Upper lobe of left lung (tissue), 6 donors: ENCODE measurements at regions not wholly inside any gene's neighbourhood (a gene's known extent, or its start where the extent isn't known, plus 50 kb on each side); places are given as distances from the start of the nearest gene placed in this dataset.

Source experiments
- ATAC-seq, 2 donors: fragments of 200-7000 bp; cut with Tn5 transposase; one replicate each; pipeline ENCODE4 v1.9.1; 2022; ENCODE audit warnings: mild to moderate bottlenecking in 2 of 2, moderate library complexity in 2 of 2; ENCODE audit not compliant: low FRiP score in 2 of 2
- DNase-seq, 2 donors: peaks; one replicate each; pipeline ENCODE4 v3.0.0-alpha.2; 2019 to 2020
- H3K27ac ChIP-seq, 4 donors: fragments of 200-600 bp; sonication (generic); one replicate each; pipeline ENCODE4 v1.5.1; 2016 to 2019
- H3K27me3 ChIP-seq, 4 donors: fragments of 200-600 bp; sonication (generic); one replicate each; pipeline ENCODE4 v1.5.1; 2017 to 2019
- H3K36me3 ChIP-seq, 4 donors: fragments of 200-600 bp; sonication (generic); one replicate each; pipeline ENCODE4 v1.5.1; 2016 to 2019
- H3K4me1 ChIP-seq, 4 donors: fragments of 200-600 bp; sonication (generic); one replicate each; pipeline ENCODE4 v1.5.1; 2018 to 2019
- H3K4me3 ChIP-seq, 4 donors: fragments of 200-600 bp; sonication (generic); one replicate each; pipeline ENCODE4 v1.5.1; 2017 to 2019; ENCODE audit warnings: mild to moderate bottlenecking in 2 of 4, moderate library complexity in 1 of 4
- H3K9me3 ChIP-seq, 4 donors: fragments of 200-600 bp; sonication (generic); one replicate each; pipeline ENCODE4 v1.5.1; 2018 to 2019
- CTCF ChIP-seq, 6 experiments: fragments of 450-650 bp in 4 of 6; fragments of 200-600 bp in 2 of 6; sonication (generic) in 2 of 6; IDR thresholded peaks; one replicate each; pipeline ENCODE4 v1.5.1; 2016 to 2019; ENCODE audit warnings: antibody characterized with exemption in 6 of 6
- EP300 ChIP-seq, 4 donors: sonication (generic); formaldehyde crosslinking; IDR thresholded peaks; one replicate each; pipeline ENCODE4 v1.5.1; 2017; ENCODE audit warnings: antibody characterized with exemption in 4 of 4, control low read depth in 2 of 4
- POLR2A ChIP-seq, 4 donors: fragments of 450-650 bp; IDR thresholded peaks; one replicate each; pipeline ENCODE4 v1.5.1; 2016 to 2017; ENCODE audit warnings: antibody characterized with exemption in 4 of 4, mild to moderate bottlenecking in 2 of 4
- POLR2AphosphoS5 ChIP-seq, 2 donors: sonication (generic); formaldehyde crosslinking; IDR thresholded peaks; one replicate each; pipeline ENCODE4 v1.5.1; 2017; ENCODE audit warnings: antibody characterized with exemption in 2 of 2
- WGBS, 2 donors: methylation state at CpG; one replicate each; pipeline ENCODE4 v1.1.5; 2017 to 2018; 5-methylcytosine and 5-hydroxymethylcytosine counted together
- donor health status: DM: no; HTN: no; CAD: no; lungs with moderate emphysema.
- donor health status: DM: no; HTN: yes; CAD: no; lungs with severe emphysema.

DNA sequence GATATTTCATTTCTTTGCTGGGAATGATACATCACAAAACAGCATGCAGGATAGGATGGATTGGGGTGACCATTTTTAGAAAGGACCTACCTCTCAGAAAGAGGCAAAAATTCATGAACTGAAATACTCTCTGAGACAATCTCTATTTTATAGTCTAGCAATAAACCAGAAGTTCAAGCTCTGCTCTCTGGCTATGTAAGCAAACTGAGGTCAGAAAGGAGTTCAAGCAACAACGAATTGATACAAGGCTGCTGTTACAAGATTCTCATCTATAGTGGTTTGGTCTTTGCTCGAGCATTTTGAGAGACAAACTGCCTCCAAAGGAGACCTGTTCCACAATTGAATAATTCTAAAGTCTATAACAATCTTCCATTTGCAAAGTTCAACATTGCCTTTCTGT is 84.7 kb upstream of the GOLGA8J start:
- no peaks in the 10 kb centered on the region for H3K4me1 ChIP-seq
- no peak overlapping the region for H3K4me3 ChIP-seq
- no peaks in the 10 kb centered on the region for H3K9me3 ChIP-seq
- no peaks in the 10 kb centered on the region for H3K36me3 ChIP-seq
- no peak for ATAC-seq
- H3K27ac ChIP-seq: no peak overlapping the region
- H3K27me3 ChIP-seq: no peaks in the 10 kb centered on the region
- WGBS, 2 donors: 74 to 80% methylated on average over 2 of the region's 2 CpGs
- no peak for DNase-seq
- TF ChIP-seq POLR2A (IDR thresholded peaks at IDR 0.05) (no peak), CTCF (IDR thresholded peaks at IDR 0.05) (no peak), EP300 (IDR thresholded peaks at IDR 0.05) (no peak), POLR2AphosphoS5 (IDR thresholded peaks at IDR 0.05) (no peak)

- TF ChIP-seq POLR2AphosphoS5 (IDR thresholded peaks at IDR 0.05): no peak
- no peak for TF ChIP-seq CTCF (IDR thresholded peaks at IDR 0.05)
- no peak for TF ChIP-seq EP300 (IDR thresholded peaks at IDR 0.05)
- TF ChIP-seq POLR2A (IDR thresholded peaks at IDR 0.05): no peak
- 93 to 95% methylated on average over 6 of the region's 6 CpGs for WGBS, 2 donors
- no peak overlapping the region for H3K27ac ChIP-seq
- no peaks in the 10 kb centered on the region for H3K36me3 ChIP-seq
- no peaks in the 10 kb centered on the region for H3K9me3 ChIP-seq
- ATAC-seq: no peak
- no peak for DNase-seq
- no peaks in the 10 kb centered on the region for H3K4me1 ChIP-seq
- no peaks in the 10 kb centered on the region for H3K27me3 ChIP-seq
- no peak overlapping the region for H3K4me3 ChIP-seq
These were observed 85.3 kb upstream of the GOLGA8J start for GRCh38 chr15:29997499-29997898.

- 87 to 91% methylated on average over 5 of the region's 5 CpGs for WGBS, 2 donors
- Histone ChIP-seq H3K27ac (no peak overlapping the region), H3K9me3 (no peaks in the 10 kb centered on the region), H3K27me3 (no peaks in the 10 kb centered on the region), H3K4me3 (no peak overlapping the region), H3K4me1 (peaks cover 0 to 2% (median 0%) of the 10 kb centered on the region in 4 donors), H3K36me3 (no peaks in the 10 kb centered on the region)
- DNase-seq (no peak), ATAC-seq (no peak)
- TF ChIP-seq CTCF (IDR thresholded peaks at IDR 0.05) (no peak), POLR2AphosphoS5 (IDR thresholded peaks at IDR 0.05) (no peak), EP300 (IDR thresholded peaks at IDR 0.05) (no peak), POLR2A (IDR thresholded peaks at IDR 0.05) (no peak)
These were observed 88.5 kb upstream of the GOLGA8J start for GRCh38 chr15:29994284-29994683.

GRCh38 chr15:29990954-29991353 is 91.8 kb upstream of the GOLGA8J start:
- TF ChIP-seq CTCF (IDR thresholded peaks at IDR 0.05) (no peak), EP300 (IDR thresholded peaks at IDR 0.05) (no peak), POLR2A (IDR thresholded peaks at IDR 0.05) (no peak), POLR2AphosphoS5 (IDR thresholded peaks at IDR 0.05) (no peak)
- Histone ChIP-seq H3K27me3 (no peaks in the 10 kb centered on the region), H3K27ac (no peak overlapping the region), H3K4me3 (no peak overlapping the region), H3K4me1 (peaks cover 0 to 4% (median 0%) of the 10 kb centered on the region in 4 donors), H3K9me3 (no peaks in the 10 kb centered on the region), H3K36me3 (no peaks in the 10 kb centered on the region)
- ATAC-seq (no peak), DNase-seq (no peak)
- 76 to 83% methylated on average over 4 of the region's 4 CpGs for WGBS, 2 donors

GRCh38 chr15:29990035-29990434 is 92.7 kb upstream of the GOLGA8J start:
- 38 to 59% methylated on average over 2 of the region's 2 CpGs for WGBS, 2 donors
- Histone ChIP-seq H3K27me3 (no peaks in the 10 kb centered on the region), H3K9me3 (no peaks in the 10 kb centered on the region), H3K36me3 (no peaks in the 10 kb centered on the region), H3K27ac (no peak overlapping the region), H3K4me3 (no peak overlapping the region), H3K4me1 (peaks cover 0 to 4% (median 0%) of the 10 kb centered on the region in 4 donors)
- TF ChIP-seq CTCF (IDR thresholded peaks at IDR 0.05): no peak
- no peak for TF ChIP-seq EP300 (IDR thresholded peaks at IDR 0.05)
- no peak for TF ChIP-seq POLR2A (IDR thresholded peaks at IDR 0.05)
- TF ChIP-seq POLR2AphosphoS5 (IDR thresholded peaks at IDR 0.05): no peak
- no peak for DNase-seq
- no peak for ATAC-seq
